Vagina (tissue), 2 donors: ENCODE measurements at regions not wholly inside any gene's neighbourhood (a gene's known extent, or its start where the extent isn't known, plus 50 kb on each side); places are given as distances from the start of the nearest gene placed in this dataset.
"Not testable (repeated sequence)": the region's sequence is repeated elsewhere in the genome, so short reads cannot be mapped to it uniquely, and the experiment has no call there.

Experiments
- CTCF ChIP-seq, 3 experiments: fragments of 450-650 bp in 2 of 3; fragments of 200-600 bp in 1 of 3; sonication (generic) in 1 of 3; IDR thresholded peaks; one replicate each; pipeline ENCODE4 v1.5.1; 2017 to 2019; ENCODE audit warnings: antibody characterized with exemption in 3 of 3, mild to moderate bottlenecking in 2 of 3, moderate library complexity in 2 of 3
- POLR2A ChIP-seq, 2 donors: fragments of 450-650 bp; IDR thresholded peaks; one replicate each; pipeline ENCODE4 v1.6.1; 2017; ENCODE audit warnings: antibody characterized with exemption in 2 of 2, mild to moderate bottlenecking in 2 of 2, moderate library complexity in 2 of 2
- POLR2AphosphoS5 ChIP-seq, 2 donors: sonication (generic); formaldehyde crosslinking; IDR thresholded peaks; one replicate each; pipeline ENCODE4 v1.9.0; 2017; ENCODE audit warnings: antibody characterized with exemption in 2 of 2, mild to moderate bottlenecking in 2 of 2, low read depth in 1 of 2; ENCODE audit not compliant: insufficient read depth in 1 of 2

DNA sequence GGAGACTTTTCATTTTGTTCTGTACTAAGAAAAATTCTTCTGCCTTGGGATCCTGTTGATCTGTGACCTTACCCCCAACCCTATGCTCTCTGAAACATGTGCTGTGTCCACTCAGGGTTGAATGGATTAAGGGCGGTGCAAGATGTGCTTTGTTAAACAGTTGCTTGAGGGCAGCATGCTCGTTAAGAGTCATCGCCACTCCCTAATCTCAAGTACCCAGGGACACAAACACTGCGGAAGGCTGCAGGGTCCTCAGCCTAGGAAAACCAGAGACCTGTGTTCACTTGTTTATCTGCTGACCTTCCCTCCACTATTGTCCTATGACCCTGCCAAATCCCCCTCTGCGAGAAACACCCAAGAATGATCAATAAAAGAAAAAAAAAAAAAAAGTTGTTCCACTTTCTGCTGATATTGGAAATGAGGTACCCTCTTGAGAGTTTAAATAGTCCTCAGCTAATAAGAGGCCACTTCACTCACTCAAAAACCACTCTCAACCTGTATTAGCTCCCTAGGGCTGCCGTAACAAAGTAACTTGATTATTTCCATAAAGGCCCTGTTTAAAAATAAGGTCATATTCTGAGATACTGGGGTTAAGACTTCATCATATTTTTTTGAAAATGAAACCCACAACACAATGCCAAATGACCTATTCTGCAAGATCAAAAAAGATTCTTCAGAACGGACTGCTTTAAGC lies 174.6 kb upstream of the CRIM1 start:
- not testable (repeated sequence) for TF ChIP-seq POLR2AphosphoS5 (IDR thresholded peaks at IDR 0.05; ENCODE audit: insufficient read depth in 1 of 2, low read depth in 1 of 2); POLR2A (IDR thresholded peaks at IDR 0.05); CTCF (IDR thresholded peaks at IDR 0.05)
